GM13976 (cell line): ENCODE measurements at regions not wholly inside any gene's neighbourhood (a gene's known extent, or its start where the extent isn't known, plus 50 kb on each side); places are given as distances from the start of the nearest gene placed in this dataset.

Experiments
- DNase-seq: peaks from one replicate; pipeline ENCODE4 v3.0.0; 2012; ENCODE audit warnings: low spot score
- in situ Hi-C: fragments of 300-500 bp; cut with MboI; formaldehyde crosslinking; loops from one replicate; pipeline ENCODE4 v1.12.0; 2022; ENCODE audit warnings: low sequenced_read_pairs, mixed read lengths, inconsistent platforms; ENCODE audit not compliant: unreplicated experiment
- TF ChIP-seq, protein P1 (sequence below): IDR thresholded peaks from 2 replicates; pipeline ENCODE4 v1.5.1; 2012; ENCODE audit warnings: borderline replicate concordance, mild to moderate bottlenecking; ENCODE audit not compliant: insufficient read depth; ENCODE audit errors: extremely low read depth, missing control alignments, control extremely low read depth

DNA sequence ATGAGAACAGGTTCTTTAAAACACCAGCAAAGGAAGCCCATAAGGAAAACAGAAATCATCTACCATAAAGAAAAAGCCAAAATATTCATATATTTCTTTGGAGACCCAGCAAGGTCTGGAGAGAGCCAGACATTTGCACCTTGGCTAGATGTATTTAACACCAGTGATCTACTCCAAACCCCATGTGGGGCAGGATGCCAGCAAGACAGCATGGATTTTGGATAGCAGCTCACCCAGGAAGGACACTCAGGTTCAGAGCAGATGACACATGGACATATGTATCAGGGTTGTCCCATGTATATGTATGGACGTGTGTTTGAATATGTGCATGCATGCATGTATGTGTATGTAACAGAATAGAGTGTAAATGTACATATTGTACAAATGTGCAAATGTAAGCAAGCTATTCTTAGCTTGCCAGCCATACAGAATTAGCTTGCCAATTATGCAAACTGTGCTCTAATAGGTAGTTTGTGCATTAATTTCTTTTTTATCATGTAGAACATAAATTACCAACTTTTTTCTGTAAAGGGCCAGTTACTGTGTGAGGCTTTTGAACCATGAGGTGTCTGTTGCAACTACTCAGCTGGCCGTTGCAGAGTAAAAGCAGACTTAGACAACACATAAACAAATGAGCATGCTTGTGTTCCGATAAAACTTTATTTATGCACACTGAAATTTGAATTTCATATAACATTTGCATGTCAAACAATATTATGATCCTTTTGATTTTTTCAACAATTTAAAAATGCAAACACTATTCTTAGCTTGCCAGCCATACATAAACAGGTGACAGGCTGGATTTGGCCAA lies 73.5 kb upstream of the KAZN start:
- TF ChIP-seq, protein P1, sequence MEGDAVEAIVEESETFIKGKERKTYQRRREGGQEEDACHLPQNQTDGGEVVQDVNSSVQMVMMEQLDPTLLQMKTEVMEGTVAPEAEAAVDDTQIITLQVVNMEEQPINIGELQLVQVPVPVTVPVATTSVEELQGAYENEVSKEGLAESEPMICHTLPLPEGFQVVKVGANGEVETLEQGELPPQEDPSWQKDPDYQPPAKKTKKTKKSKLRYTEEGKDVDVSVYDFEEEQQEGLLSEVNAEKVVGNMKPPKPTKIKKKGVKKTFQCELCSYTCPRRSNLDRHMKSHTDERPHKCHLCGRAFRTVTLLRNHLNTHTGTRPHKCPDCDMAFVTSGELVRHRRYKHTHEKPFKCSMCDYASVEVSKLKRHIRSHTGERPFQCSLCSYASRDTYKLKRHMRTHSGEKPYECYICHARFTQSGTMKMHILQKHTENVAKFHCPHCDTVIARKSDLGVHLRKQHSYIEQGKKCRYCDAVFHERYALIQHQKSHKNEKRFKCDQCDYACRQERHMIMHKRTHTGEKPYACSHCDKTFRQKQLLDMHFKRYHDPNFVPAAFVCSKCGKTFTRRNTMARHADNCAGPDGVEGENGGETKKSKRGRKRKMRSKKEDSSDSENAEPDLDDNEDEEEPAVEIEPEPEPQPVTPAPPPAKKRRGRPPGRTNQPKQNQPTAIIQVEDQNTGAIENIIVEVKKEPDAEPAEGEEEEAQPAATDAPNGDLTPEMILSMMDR = no peak
- in situ Hi-C loops = no loop called here
- DNase-seq = no peak

DNA sequence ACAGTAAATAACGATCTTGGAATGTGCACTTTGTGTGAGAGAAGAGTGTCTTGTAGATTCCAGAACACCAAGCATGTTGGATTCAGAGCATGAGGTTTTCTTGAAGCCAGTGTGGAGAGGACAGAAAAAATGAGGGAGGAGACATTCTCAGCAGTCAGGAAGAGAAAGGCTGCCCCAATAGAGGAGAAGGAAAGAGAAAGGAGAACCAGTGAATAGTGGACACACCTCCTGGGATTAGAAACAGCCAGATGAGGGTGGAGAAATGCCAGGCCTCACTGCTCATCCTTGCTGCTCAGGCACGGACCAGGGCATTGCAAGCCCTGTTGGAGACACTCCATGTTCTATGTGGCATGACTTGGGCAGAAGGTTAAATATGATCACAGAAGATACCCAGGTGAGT lies 69.0 kb upstream of the KAZN start:
- in situ Hi-C loops = no loop called here
- TF ChIP-seq, protein P1 = no peak
- DNase-seq = no peak

DNA sequence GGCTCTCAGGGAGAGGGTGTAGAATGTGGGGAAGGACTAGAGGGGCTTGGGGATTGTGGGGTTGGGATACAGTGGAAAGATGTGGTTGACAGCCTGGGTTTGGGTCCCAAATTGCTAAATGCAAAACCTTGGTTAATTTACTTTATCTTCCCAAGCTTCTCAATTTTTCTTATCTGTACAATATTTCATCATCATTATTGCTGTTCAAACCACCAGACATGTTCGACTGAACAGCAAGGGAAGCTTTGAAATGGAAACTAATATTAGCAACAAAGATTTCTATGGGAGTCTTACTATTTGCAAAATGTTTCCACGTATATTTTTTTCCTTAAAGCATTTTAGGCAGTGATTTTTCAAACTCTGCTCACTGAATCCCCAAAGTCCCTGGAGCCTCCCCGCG lies 67.0 kb upstream of the KAZN start:
- TF ChIP-seq, protein P1 = no peak
- in situ Hi-C loops = no loop called here
- no peak for DNase-seq

DNA sequence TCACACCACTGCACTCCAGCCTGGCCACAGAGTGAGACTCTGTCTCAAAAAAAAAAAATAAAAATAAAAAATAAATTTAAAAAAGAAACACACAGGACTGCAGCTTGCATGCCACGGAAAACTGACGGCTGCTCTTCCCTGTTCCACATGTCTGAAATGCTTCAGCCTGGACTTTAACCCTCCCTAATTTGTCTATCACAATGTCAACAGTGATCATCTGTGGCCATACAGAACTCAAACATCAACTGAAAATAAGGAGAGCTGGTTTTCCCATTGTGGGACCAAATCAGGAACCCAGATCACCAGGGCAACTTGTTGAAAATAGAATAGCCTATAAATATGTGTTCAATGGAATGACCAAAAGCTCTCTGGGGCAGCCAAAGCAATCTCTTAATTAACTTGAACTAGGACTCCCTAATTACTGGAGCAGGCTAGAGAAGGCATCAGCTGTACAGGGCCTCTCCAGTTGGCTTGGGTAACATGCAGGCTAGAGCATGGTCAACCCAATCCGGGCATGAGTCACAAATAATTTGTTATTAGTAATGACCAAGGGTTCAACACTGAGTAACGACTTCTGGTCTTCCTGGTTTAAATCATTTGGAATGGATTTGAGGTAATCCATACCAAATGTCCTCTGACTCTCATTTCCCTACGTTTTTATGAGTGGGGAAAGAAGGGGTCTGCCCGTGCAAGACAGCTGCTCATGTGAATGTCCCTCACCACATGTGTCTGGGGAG lies 62.7 kb upstream of the KAZN start:
- in situ Hi-C loops = no loop called here
- DNase-seq = no peak
- TF ChIP-seq, protein P1 = no peak

GRCh38 chr1:14538335-14538734 lies 60.1 kb upstream of the KAZN start:
- TF ChIP-seq, protein P1 = no peak
- in situ Hi-C loops = no loop called here
- DNase-seq = no peak

- no peak for DNase-seq
- in situ Hi-C loops = no loop called here
- TF ChIP-seq, protein P1 = no peak
These were observed 59.2 kb upstream of the KAZN start for GRCh38 chr1:14539309-14539708.
